ENCODE measurements at regions not wholly inside any gene's neighbourhood (a gene's known extent, or its start where the extent isn't known, plus 50 kb on each side); places are given as distances from the start of the nearest gene placed in this dataset.
"Not testable (repeated sequence)": the region's sequence is repeated elsewhere in the genome, so short reads cannot be mapped to it uniquely, and the experiment has no call there.

GRCh38 chr2:65901756-65902155 lies 469.4 kb upstream of the SPRED2 start:
- Histone ChIP-seq H3K4me3 (ENCODE audit: low read depth in 1 of 2, low read length in 1 of 2) (no peak overlapping the region), H3K36me3 (no peaks in the 10 kb centered on the region), H3K4me1 (ENCODE audit: control insufficient read depth in 1 of 2, insufficient read depth in 1 of 2, low read depth in 1 of 2, low read length in 1 of 2) (peaks cover 4 to 5% of the 10 kb centered on the region in 2 experiments), H3K9me3 (no peaks in the 10 kb centered on the region), H3K27ac (no peak overlapping the region), H3K27me3 (no peaks in the 10 kb centered on the region)
- TF ChIP-seq CTCF (IDR thresholded peaks at IDR 0.05), result no peak

GRCh38 chr2:65896446-65896845 lies 464.0 kb upstream of the SPRED2 start:
- TF ChIP-seq CTCF (IDR thresholded peaks at IDR 0.05), result no peak
- Histone ChIP-seq H3K4me1 (ENCODE audit: control insufficient read depth in 1 of 2, insufficient read depth in 1 of 2, low read depth in 1 of 2, low read length in 1 of 2) (no peaks in the 10 kb centered on the region), H3K9me3 (no peaks in the 10 kb centered on the region), H3K27me3 (no peaks in the 10 kb centered on the region), H3K36me3 (no peaks in the 10 kb centered on the region), H3K27ac (no peak overlapping the region), H3K4me3 (ENCODE audit: low read depth in 1 of 2, low read length in 1 of 2) (no peak overlapping the region)

- not testable (repeated sequence) for H3K4me3 ChIP-seq (ENCODE audit: low read depth in 1 of 2, low read length in 1 of 2); H3K9me3 ChIP-seq; H3K27me3 ChIP-seq; H3K27ac ChIP-seq; H3K4me1 ChIP-seq (ENCODE audit: control insufficient read depth in 1 of 2, insufficient read depth in 1 of 2, low read depth in 1 of 2, low read length in 1 of 2); H3K36me3 ChIP-seq
Measured at GRCh38 chr2:65890131-65890530, 457.7 kb upstream of the SPRED2 start.

- Histone ChIP-seq H3K36me3 (no peaks in the 10 kb centered on the region), H3K9me3 (no peaks in the 10 kb centered on the region), H3K4me3 (ENCODE audit: low read depth in 1 of 2, low read length in 1 of 2) (no peak overlapping the region), H3K4me1 (ENCODE audit: control insufficient read depth in 1 of 2, insufficient read depth in 1 of 2, low read depth in 1 of 2, low read length in 1 of 2) (no peaks in the 10 kb centered on the region), H3K27ac (no peak overlapping the region), H3K27me3 (no peaks in the 10 kb centered on the region)
- TF ChIP-seq CTCF (IDR thresholded peaks at IDR 0.05), result no peak
Measured at GRCh38 chr2:65885266-65885665, 452.9 kb upstream of the SPRED2 start.

- Histone ChIP-seq H3K27ac (no peak overlapping the region), H3K36me3 (no peaks in the 10 kb centered on the region), H3K27me3 (no peaks in the 10 kb centered on the region), H3K9me3 (no peaks in the 10 kb centered on the region), H3K4me1 (ENCODE audit: control insufficient read depth in 1 of 2, insufficient read depth in 1 of 2, low read depth in 1 of 2, low read length in 1 of 2) (no peaks in the 10 kb centered on the region), H3K4me3 (ENCODE audit: low read depth in 1 of 2, low read length in 1 of 2) (no peak overlapping the region)
- no peak for TF ChIP-seq CTCF (IDR thresholded peaks at IDR 0.05)
Measured at GRCh38 chr2:65881592-65881991, 449.2 kb upstream of the SPRED2 start.

- H3K36me3 ChIP-seq, result no peaks in the 10 kb centered on the region
- no peak overlapping the region for H3K27ac ChIP-seq
- no peaks in the 10 kb centered on the region for H3K4me1 ChIP-seq (ENCODE audit: control insufficient read depth in 1 of 2, insufficient read depth in 1 of 2, low read depth in 1 of 2, low read length in 1 of 2)
- H3K27me3 ChIP-seq, result no peaks in the 10 kb centered on the region
- no peaks in the 10 kb centered on the region for H3K9me3 ChIP-seq
- no peak for TF ChIP-seq CTCF (IDR thresholded peaks at IDR 0.05)
- H3K4me3 ChIP-seq (ENCODE audit: low read depth in 1 of 2, low read length in 1 of 2), result no peak overlapping the region
Measured at GRCh38 chr2:65880436-65880835, 448.0 kb upstream of the SPRED2 start.
